ENCODE measurements at regions not wholly inside any gene's neighbourhood (a gene's known extent, or its start where the extent isn't known, plus 50 kb on each side); places are given as distances from the start of the nearest gene placed in this dataset.

DNA sequence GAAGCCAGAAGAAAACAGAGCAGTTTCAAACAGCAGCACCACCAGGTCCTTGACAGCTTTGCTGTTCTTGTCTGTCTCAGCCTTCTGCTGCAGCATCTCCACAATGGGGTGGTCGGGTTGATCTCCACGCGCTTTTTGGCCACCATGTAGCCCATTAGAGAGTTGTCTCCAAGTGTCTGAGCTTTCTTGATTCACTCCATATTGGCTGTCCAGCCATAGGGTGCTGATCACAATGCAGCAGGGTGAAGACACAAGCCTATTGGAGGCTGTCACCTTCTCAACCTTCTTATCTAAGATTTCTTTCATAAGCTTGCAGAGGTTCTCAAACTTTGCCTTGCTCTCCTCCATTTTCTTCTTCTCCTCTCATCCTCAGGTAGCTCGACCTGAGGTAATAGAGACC lies 175.4 kb upstream of the S100G start:
- intact Hi-C loops (cut with DNase I) = no loop called here
- Histone ChIP-seq H3K9me3 (no peaks in the 10 kb centered on the region), H3K4me1 (no peaks in the 10 kb centered on the region), H3K27me3 (peaks cover 0 to 5% (median 0%) of the 10 kb centered on the region in 4 donors), H3K4me3 (no peak overlapping the region), H3K36me3 (no peaks in the 10 kb centered on the region), H3K27ac (replicated peaks in 1 of 4) (no peak overlapping the region)
- TF ChIP-seq, protein P1, sequence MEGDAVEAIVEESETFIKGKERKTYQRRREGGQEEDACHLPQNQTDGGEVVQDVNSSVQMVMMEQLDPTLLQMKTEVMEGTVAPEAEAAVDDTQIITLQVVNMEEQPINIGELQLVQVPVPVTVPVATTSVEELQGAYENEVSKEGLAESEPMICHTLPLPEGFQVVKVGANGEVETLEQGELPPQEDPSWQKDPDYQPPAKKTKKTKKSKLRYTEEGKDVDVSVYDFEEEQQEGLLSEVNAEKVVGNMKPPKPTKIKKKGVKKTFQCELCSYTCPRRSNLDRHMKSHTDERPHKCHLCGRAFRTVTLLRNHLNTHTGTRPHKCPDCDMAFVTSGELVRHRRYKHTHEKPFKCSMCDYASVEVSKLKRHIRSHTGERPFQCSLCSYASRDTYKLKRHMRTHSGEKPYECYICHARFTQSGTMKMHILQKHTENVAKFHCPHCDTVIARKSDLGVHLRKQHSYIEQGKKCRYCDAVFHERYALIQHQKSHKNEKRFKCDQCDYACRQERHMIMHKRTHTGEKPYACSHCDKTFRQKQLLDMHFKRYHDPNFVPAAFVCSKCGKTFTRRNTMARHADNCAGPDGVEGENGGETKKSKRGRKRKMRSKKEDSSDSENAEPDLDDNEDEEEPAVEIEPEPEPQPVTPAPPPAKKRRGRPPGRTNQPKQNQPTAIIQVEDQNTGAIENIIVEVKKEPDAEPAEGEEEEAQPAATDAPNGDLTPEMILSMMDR (IDR thresholded peaks at IDR 0.05) = no peak
- TF ChIP-seq POLR2A (IDR thresholded peaks at IDR 0.05; ENCODE audit: low read depth) = no peak
- TF ChIP-seq EP300 (IDR thresholded peaks at IDR 0.05) = no peak
- TF ChIP-seq POLR2AphosphoS5 (IDR thresholded peaks at IDR 0.05) = no peak
- 89% methylated on average over 4 of the region's 4 CpGs for WGBS
- DNase-seq (ENCODE audit: extremely low spot score) = no peak

DNA sequence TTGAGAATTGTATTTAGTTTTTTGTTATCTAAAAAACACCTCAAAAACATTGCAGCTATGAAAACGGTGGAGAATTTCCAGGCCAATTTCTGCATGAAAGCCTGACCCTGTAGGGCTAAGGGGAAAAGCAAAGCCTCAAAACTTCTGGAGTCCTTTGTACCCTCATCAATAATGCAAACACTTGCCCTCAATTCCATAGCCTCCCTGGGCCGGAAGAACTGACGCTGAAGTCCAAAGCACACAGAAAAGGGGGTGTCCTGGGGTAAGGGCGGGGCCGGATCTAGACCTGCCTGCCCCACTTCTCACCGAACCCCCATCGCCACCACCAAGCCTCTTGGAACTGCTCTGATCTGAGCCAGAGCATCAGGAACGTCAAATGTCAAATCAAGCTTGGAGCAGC lies 173.9 kb upstream of the S100G start:
- whole genome bisulfite sequencing = 89% methylated on average over 8 of the region's 8 CpGs
- intact Hi-C loops (cut with DNase I) = no loop called here
- Histone ChIP-seq H3K4me3 (no peak overlapping the region), H3K9me3 (no peaks in the 10 kb centered on the region), H3K27me3 (peaks cover 0 to 5% (median 0%) of the 10 kb centered on the region in 4 donors), H3K27ac (replicated peaks in 1 of 4) (no peak overlapping the region), H3K36me3 (no peaks in the 10 kb centered on the region), H3K4me1 (no peaks in the 10 kb centered on the region)
- DNase-seq (ENCODE audit: extremely low spot score) = no peak
- TF ChIP-seq EP300 (IDR thresholded peaks at IDR 0.05) = no peak
- no peak for TF ChIP-seq POLR2AphosphoS5 (IDR thresholded peaks at IDR 0.05)
- TF ChIP-seq, protein P1 (IDR thresholded peaks at IDR 0.05) = no peak
- TF ChIP-seq POLR2A (IDR thresholded peaks at IDR 0.05; ENCODE audit: low read depth) = no peak

DNA sequence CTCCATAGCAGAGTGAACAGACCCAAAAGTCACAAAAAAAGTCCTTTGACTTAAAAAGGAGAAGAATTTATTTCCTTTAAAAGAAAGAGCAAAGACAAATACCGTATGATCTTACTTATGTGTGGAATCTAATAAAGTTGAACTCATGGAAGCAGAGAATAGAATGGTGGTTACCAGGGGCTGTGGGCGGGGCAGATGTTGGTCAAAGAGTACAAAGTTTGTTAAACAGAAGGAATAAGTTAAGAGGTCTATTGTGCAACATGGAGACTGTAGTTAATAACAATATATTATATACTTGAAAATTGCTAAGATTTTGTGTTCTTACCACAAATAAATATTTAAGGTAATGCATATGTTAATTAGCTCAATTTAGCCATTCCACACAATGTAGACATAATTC lies 173.3 kb upstream of the S100G start:
- TF ChIP-seq POLR2AphosphoS5 (IDR thresholded peaks at IDR 0.05) (no peak), EP300 (IDR thresholded peaks at IDR 0.05) (no peak), POLR2A (IDR thresholded peaks at IDR 0.05; ENCODE audit: low read depth) (no peak)
- TF ChIP-seq, protein P1 (IDR thresholded peaks at IDR 0.05) = no peak
- H3K9me3 ChIP-seq = no peaks in the 10 kb centered on the region
- H3K27me3 ChIP-seq = peaks cover 0 to 5% (median 0%) of the 10 kb centered on the region in 4 donors
- H3K4me1 ChIP-seq = no peaks in the 10 kb centered on the region
- H3K27ac ChIP-seq (replicated peaks in 1 of 4) = no peak overlapping the region
- H3K4me3 ChIP-seq = no peak overlapping the region
- intact Hi-C loops (cut with DNase I) = no loop called here
- no peak for DNase-seq (ENCODE audit: extremely low spot score)
- no peaks in the 10 kb centered on the region for H3K36me3 ChIP-seq
- WGBS = 86% methylated on average over 2 of the region's 2 CpGs

GRCh38 chrX:16479206-16479869 lies 170.6 kb upstream of the S100G start:
- WGBS = 66% methylated on average over 5 of the region's 5 CpGs
- Histone ChIP-seq H3K27ac (replicated peaks in 1 of 4) (no peak overlapping the region), H3K9me3 (no peaks in the 10 kb centered on the region), H3K4me1 (no peaks in the 10 kb centered on the region), H3K4me3 (no peak overlapping the region), H3K36me3 (no peaks in the 10 kb centered on the region), H3K27me3 (peaks cover 0 to 5% (median 0%) of the 10 kb centered on the region in 4 donors)
- intact Hi-C loops (cut with DNase I) = no loop called here
- DNase-seq (ENCODE audit: extremely low spot score) = no peak
- TF ChIP-seq, protein P1 (IDR thresholded peaks at IDR 0.05) = no peak
- no peak for TF ChIP-seq POLR2A (IDR thresholded peaks at IDR 0.05; ENCODE audit: low read depth)
- TF ChIP-seq EP300 (IDR thresholded peaks at IDR 0.05) = no peak
- no peak for TF ChIP-seq POLR2AphosphoS5 (IDR thresholded peaks at IDR 0.05)

GRCh38 chrX:16480049-16480448 lies 169.9 kb upstream of the S100G start:
- no peaks in the 10 kb centered on the region for H3K4me1 ChIP-seq
- H3K27me3 ChIP-seq = peaks cover 0 to 5% (median 0%) of the 10 kb centered on the region in 4 donors
- no peaks in the 10 kb centered on the region for H3K9me3 ChIP-seq
- intact Hi-C loops (cut with DNase I) = no loop called here
- H3K4me3 ChIP-seq = no peak overlapping the region
- TF ChIP-seq POLR2AphosphoS5 (IDR thresholded peaks at IDR 0.05) (no peak), EP300 (IDR thresholded peaks at IDR 0.05) (no peak), POLR2A (IDR thresholded peaks at IDR 0.05; ENCODE audit: low read depth) (no peak)
- TF ChIP-seq, protein P1 (IDR thresholded peaks at IDR 0.05) = no peak
- no peak overlapping the region for H3K27ac ChIP-seq (replicated peaks in 1 of 4)
- DNase-seq (ENCODE audit: extremely low spot score) = no peak
- no peaks in the 10 kb centered on the region for H3K36me3 ChIP-seq
- 94% methylated on average over 4 of the region's 4 CpGs for WGBS
